Right cardiac atrium (tissue), 5 donors: ENCODE measurements at regions not wholly inside any gene's neighbourhood (a gene's known extent, or its start where the extent isn't known, plus 50 kb on each side); places are given as distances from the start of the nearest gene placed in this dataset.
"Not testable (repeated sequence)": the region's sequence is repeated elsewhere in the genome, so short reads cannot be mapped to it uniquely, and the experiment has no call there.

Experiments
- ATAC-seq, 2 donors: fragments of 200-7000 bp; cut with Tn5 transposase; one replicate each; pipeline versions ENCODE4 v1.8.0 to v1.9.1; 2020; ENCODE audit warnings: moderate library complexity in 2 of 2, mild to moderate bottlenecking in 1 of 2
- DNase-seq, 3 donors: peaks; one replicate each; pipeline ENCODE4 v3.0.0-alpha.2; 2020
- H3K27ac ChIP-seq: one replicate; pipeline ENCODE4 v1.5.1; 2013; ENCODE audit warnings: mild to moderate bottlenecking, low read length, control low read depth, moderate library complexity
- H3K27me3 ChIP-seq: one replicate; pipeline ENCODE4 v1.6.1; 2013; ENCODE audit not compliant: control insufficient read depth, insufficient read depth
- H3K4me1 ChIP-seq: one replicate; pipeline ENCODE4 v1.6.1; 2013; ENCODE audit warnings: low read length; ENCODE audit not compliant: control insufficient read depth, insufficient read depth
- H3K4me3 ChIP-seq: one replicate; pipeline ENCODE4 v1.5.1; 2013; ENCODE audit warnings: low read length, control low read depth
- H3K9me3 ChIP-seq: one replicate; pipeline ENCODE4 v1.6.1; 2013; ENCODE audit warnings: low read length; ENCODE audit not compliant: control insufficient read depth
- WGBS: extraction: QIAGEN DNeasy Blood & Tissue Kit; methylation state at CpG from one replicate; pipeline ENCODE4 v1.1.7; 2013; 5-methylcytosine and 5-hydroxymethylcytosine counted together
- intact Hi-C, 4 donors: fragments of 100-400 bp; cut with DNase I; formaldehyde crosslinking; loops; one replicate each; pipeline versions ENCODE4 v1.11.0 to v1.14.0; 2022 to 2023
- donor health status: healthy with polysubstance abuse.
- donor health status: DM: no; HTN: yes; CAD: no.
- donor health status: DM: no; HTN: no; CAD: no.
- donor health status: DM: no; HTN: yes; CAD: no; lungs with severe emphysema.
- donor health status: DM: yes; HTN: yes; CAD: no.

GRCh38 chrX:13463608-13464007, 105.8 kb upstream of the EGFL6 start:
- Histone ChIP-seq H3K4me1 (no peaks in the 10 kb centered on the region), H3K9me3 (no peaks in the 10 kb centered on the region), H3K27me3 (no peaks in the 10 kb centered on the region), H3K4me3 (no peak overlapping the region), H3K27ac (no peak overlapping the region)
- WGBS, result 36% methylated on average over 3 of the region's 3 CpGs
- intact Hi-C loops, result no loop called here
- peak; percentile 76 to 77 for ATAC-seq
- DNase-seq, result peak in 2 of 3 donors; percentile 32 to 64

GRCh38 chrX:13452283-13452682, 117.1 kb upstream of the EGFL6 start:
- no peaks in the 10 kb centered on the region for H3K9me3 ChIP-seq
- no peak overlapping the region for H3K4me3 ChIP-seq
- H3K4me1 ChIP-seq, result no peaks in the 10 kb centered on the region
- no peaks in the 10 kb centered on the region for H3K27me3 ChIP-seq
- 69% methylated on average over 7 of the region's 7 CpGs for WGBS
- no peak for ATAC-seq
- intact Hi-C loops, result no loop called here
- H3K27ac ChIP-seq, result no peak overlapping the region
- no peak for DNase-seq

- Histone ChIP-seq H3K4me3 (no peak overlapping the region), H3K4me1 (no peaks in the 10 kb centered on the region), H3K27ac (no peak overlapping the region), H3K9me3 (no peaks in the 10 kb centered on the region), H3K27me3 (no peaks in the 10 kb centered on the region)
- DNase-seq (no peak), ATAC-seq (no peak)
- intact Hi-C loops, result no loop called here
These were observed 120.0 kb upstream of the EGFL6 start for GRCh38 chrX:13449441-13449840.

GRCh38 chrX:13448941-13449340, 120.5 kb upstream of the EGFL6 start:
- 73% methylated on average over 2 of the region's 2 CpGs for WGBS
- H3K4me1 ChIP-seq, result no peaks in the 10 kb centered on the region
- no peak overlapping the region for H3K27ac ChIP-seq
- no peaks in the 10 kb centered on the region for H3K9me3 ChIP-seq
- no peak for ATAC-seq
- no peak overlapping the region for H3K4me3 ChIP-seq
- H3K27me3 ChIP-seq, result no peaks in the 10 kb centered on the region
- intact Hi-C loops, result no loop called here
- DNase-seq, result no peak

- H3K27ac ChIP-seq, H3K4me3 ChIP-seq, H3K9me3 ChIP-seq, H3K27me3 ChIP-seq, DNase-seq, ATAC-seq, H3K4me1 ChIP-seq, intact Hi-C loops: not testable (repeated sequence)
- WGBS, result 97% methylated on average over 5 of the region's 5 CpGs
These were observed 121.8 kb upstream of the ATXN3L start for GRCh38 chrX:13441608-13442007.

- no peak for ATAC-seq
- no peak for DNase-seq
- H3K4me3 ChIP-seq, result no peak overlapping the region
- intact Hi-C loops, result no loop called here
- H3K27me3 ChIP-seq, result no peaks in the 10 kb centered on the region
- H3K4me1 ChIP-seq, result no peaks in the 10 kb centered on the region
- H3K27ac ChIP-seq, result no peak overlapping the region
- WGBS, result 88% methylated on average over 2 of the region's 2 CpGs
- H3K9me3 ChIP-seq, result no peaks in the 10 kb centered on the region
These were observed 120.3 kb upstream of the ATXN3L start for GRCh38 chrX:13440176-13440575.

GRCh38 chrX:13433298-13433605, 113.4 kb upstream of the ATXN3L start:
- no peaks in the 10 kb centered on the region for H3K9me3 ChIP-seq
- no peak overlapping the region for H3K4me3 ChIP-seq
- intact Hi-C loops, result no loop called here
- DNase-seq (no peak), ATAC-seq (no peak)
- H3K27ac ChIP-seq, result no peak overlapping the region
- WGBS, result 27% methylated on average over 2 of the region's 2 CpGs
- no peaks in the 10 kb centered on the region for H3K27me3 ChIP-seq
- no peaks in the 10 kb centered on the region for H3K4me1 ChIP-seq

GRCh38 chrX:13432414-13433297, 112.8 kb upstream of the ATXN3L start:
- H3K27ac ChIP-seq, result no peak overlapping the region
- no peak overlapping the region for H3K4me3 ChIP-seq
- ATAC-seq (peak; percentile 68 to 84), DNase-seq (no peak)
- intact Hi-C loops, result no loop called here
- H3K27me3 ChIP-seq, result no peaks in the 10 kb centered on the region
- no peaks in the 10 kb centered on the region for H3K4me1 ChIP-seq
- 34% methylated on average over 4 of the region's 4 CpGs for whole genome bisulfite sequencing
- H3K9me3 ChIP-seq, result no peaks in the 10 kb centered on the region

- ATAC-seq (no peak), DNase-seq (no peak)
- Histone ChIP-seq H3K9me3 (no peaks in the 10 kb centered on the region), H3K27ac (no peak overlapping the region), H3K4me3 (no peak overlapping the region), H3K4me1 (no peaks in the 10 kb centered on the region), H3K27me3 (no peaks in the 10 kb centered on the region)
- intact Hi-C loops, result no loop called here
- WGBS, result 88% methylated on average over 6 of the region's 6 CpGs
These were observed 110.4 kb upstream of the ATXN3L start for GRCh38 chrX:13430136-13430827.

GRCh38 chrX:13428053-13428786, 108.4 kb upstream of the ATXN3L start:
- Histone ChIP-seq H3K4me3 (no peak overlapping the region), H3K9me3 (no peaks in the 10 kb centered on the region), H3K4me1 (no peaks in the 10 kb centered on the region), H3K27me3 (no peaks in the 10 kb centered on the region), H3K27ac (no peak overlapping the region)
- WGBS, result 55% methylated on average over 5 of the region's 5 CpGs
- DNase-seq, result no peak
- intact Hi-C loops, result no loop called here
- ATAC-seq, result no peak

- ATAC-seq (no peak), DNase-seq (no peak)
- no peaks in the 10 kb centered on the region for H3K9me3 ChIP-seq
- 84% methylated on average over 5 of the region's 5 CpGs for WGBS
- H3K27ac ChIP-seq, result no peak overlapping the region
- no peak overlapping the region for H3K4me3 ChIP-seq
- no peaks in the 10 kb centered on the region for H3K4me1 ChIP-seq
- intact Hi-C loops, result no loop called here
- H3K27me3 ChIP-seq, result no peaks in the 10 kb centered on the region
These were observed 107.7 kb upstream of the ATXN3L start for GRCh38 chrX:13427441-13428052.
